Transverse colon (tissue), 3 donors: ENCODE measurements at regions not wholly inside any gene's neighbourhood (a gene's known extent, or its start where the extent isn't known, plus 50 kb on each side); places are given as distances from the start of the nearest gene placed in this dataset.

Source experiments
- CTCF ChIP-seq, 5 experiments: fragments of 200-600 bp in 3 of 5; fragments of 450-650 bp in 2 of 5; sonication (generic) in 3 of 5; IDR thresholded peaks; 1 replicate in 2 of 5; 2 replicates in 3 of 5; pipeline ENCODE4 v1.5.1; 2016 to 2017; ENCODE audit warnings: antibody characterized with exemption in 5 of 5, inconsistent platforms in 3 of 5, mild to moderate bottlenecking in 2 of 5, moderate library complexity in 1 of 5
- EP300 ChIP-seq: sonication (generic); formaldehyde crosslinking; IDR thresholded peaks from one replicate; pipeline ENCODE4 v1.6.1; 2017; ENCODE audit warnings: antibody characterized with exemption, low read depth

GRCh38 chr4:171524903-171525302 is 288.3 kb upstream of the GALNTL6 start:
- TF ChIP-seq EP300 (no peak), CTCF (IDR thresholded peaks at IDR 0.05) (no peak)
